AG09309 (cell line): ENCODE measurements at regions not wholly inside any gene's neighbourhood (a gene's known extent, or its start where the extent isn't known, plus 50 kb on each side); places are given as distances from the start of the nearest gene placed in this dataset.
"Not testable (repeated sequence)": the region's sequence is repeated elsewhere in the genome, so short reads cannot be mapped to it uniquely, and the experiment has no call there.

Experiments
- DNase-seq: peaks from one replicate; pipeline ENCODE4 v3.0.0-alpha.2; 2010; ENCODE audit warnings: low read depth
- H3K4me3 ChIP-seq: 2 replicates; pipeline ENCODE4 v1.5.1; 2011; ENCODE audit warnings: mild to moderate bottlenecking, low read depth, low read length, moderate library complexity; ENCODE audit not compliant: control insufficient read depth
- TF ChIP-seq, protein P1 (sequence below): IDR thresholded peaks from 2 replicates; pipeline ENCODE4 v1.5.1; 2011; ENCODE audit warnings: mild to moderate bottlenecking, low read depth, low read length, inconsistent platforms; ENCODE audit not compliant: insufficient read depth, control insufficient read depth; ENCODE audit errors: missing control alignments

- TF ChIP-seq, protein P1, sequence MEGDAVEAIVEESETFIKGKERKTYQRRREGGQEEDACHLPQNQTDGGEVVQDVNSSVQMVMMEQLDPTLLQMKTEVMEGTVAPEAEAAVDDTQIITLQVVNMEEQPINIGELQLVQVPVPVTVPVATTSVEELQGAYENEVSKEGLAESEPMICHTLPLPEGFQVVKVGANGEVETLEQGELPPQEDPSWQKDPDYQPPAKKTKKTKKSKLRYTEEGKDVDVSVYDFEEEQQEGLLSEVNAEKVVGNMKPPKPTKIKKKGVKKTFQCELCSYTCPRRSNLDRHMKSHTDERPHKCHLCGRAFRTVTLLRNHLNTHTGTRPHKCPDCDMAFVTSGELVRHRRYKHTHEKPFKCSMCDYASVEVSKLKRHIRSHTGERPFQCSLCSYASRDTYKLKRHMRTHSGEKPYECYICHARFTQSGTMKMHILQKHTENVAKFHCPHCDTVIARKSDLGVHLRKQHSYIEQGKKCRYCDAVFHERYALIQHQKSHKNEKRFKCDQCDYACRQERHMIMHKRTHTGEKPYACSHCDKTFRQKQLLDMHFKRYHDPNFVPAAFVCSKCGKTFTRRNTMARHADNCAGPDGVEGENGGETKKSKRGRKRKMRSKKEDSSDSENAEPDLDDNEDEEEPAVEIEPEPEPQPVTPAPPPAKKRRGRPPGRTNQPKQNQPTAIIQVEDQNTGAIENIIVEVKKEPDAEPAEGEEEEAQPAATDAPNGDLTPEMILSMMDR, result no peak
- no peak overlapping the region for H3K4me3 ChIP-seq
- no peak for DNase-seq
Measured at GRCh38 chr12:96085475-96085874, 50.1 kb upstream of the LTA4H start.

GRCh38 chr12:96086190-96086589 lies 50.8 kb upstream of the LTA4H start:
- DNase-seq, H3K4me3 ChIP-seq: not testable (repeated sequence)

GRCh38 chr12:96091833-96092232 lies 56.4 kb upstream of the LTA4H start:
- TF ChIP-seq, protein P1, result peak; percentile 6
- no peak overlapping the region for H3K4me3 ChIP-seq
- DNase-seq, result no peak

DNA sequence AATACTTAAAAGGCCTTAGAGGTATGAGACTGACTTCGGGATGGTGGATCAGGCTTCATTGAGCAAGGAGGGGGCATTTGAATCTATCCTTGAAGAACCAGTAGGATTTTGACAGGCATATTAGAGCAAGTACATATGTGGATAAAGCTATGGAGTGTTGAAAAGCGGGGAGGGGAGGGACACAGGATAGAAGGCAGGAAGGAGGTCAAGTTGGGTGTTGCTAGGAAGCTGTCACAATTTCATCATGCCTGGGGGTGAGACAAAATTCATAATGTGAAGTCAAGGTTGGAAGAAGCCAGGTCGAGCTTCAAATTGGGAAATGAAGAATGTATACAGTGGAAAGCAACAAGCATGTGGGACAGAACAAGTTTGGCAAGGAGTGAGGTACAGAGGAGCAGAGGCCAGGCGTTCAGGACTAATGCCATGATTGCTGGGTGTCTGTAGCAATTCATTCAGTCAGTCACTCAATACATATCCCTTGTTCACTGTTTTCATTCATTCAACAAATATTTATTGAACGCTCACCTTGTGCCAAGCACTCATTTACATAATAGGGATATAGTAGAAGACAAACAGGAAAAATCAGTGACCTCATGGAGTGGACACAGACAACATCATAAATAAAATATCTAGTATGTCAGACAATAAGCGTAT lies 58.3 kb upstream of the LTA4H start:
- TF ChIP-seq, protein P1, result no peak
- no peak overlapping the region for H3K4me3 ChIP-seq
- no peak for DNase-seq

DNA sequence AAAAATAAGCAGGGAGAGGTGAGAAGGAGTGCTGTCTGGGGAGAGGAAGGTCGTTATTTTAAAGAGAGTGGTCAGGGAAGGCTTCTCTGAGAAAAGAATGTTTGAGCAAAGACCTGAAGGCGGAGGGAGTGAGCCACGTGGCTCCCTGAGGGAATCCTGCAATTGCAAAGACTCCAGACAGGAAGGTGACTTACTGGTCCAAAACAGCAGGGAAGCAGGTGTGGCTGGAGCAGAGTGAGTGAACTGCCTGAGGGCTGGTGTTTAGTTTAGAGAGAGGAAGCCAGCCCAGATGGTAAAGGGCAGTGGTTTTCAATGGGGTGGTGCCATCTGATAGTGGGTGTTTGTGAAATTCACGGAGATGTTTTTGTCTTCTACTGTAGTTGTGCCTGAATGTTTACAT lies 58.8 kb upstream of the LTA4H start:
- TF ChIP-seq, protein P1, result no peak
- no peak for DNase-seq

DNA sequence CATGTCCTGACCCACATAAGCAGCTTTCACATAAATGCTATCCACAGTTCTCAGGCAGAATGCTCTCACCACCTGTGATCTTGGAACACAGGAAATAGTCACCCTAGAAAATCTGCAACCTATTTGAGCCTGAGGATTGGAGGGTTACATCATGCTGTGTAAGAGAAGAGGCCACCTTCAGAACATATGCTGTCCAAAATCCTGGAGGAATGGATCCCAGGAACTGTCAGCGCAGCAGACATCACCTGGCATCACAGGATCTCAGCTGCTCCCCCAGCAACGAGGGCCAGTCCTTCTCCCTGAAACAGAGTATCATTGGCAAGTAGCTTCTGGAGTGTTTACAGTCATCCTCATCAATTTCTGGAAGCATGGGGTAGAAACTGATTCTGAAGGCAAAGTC lies 63.2 kb upstream of the LTA4H start:
- TF ChIP-seq, protein P1, result no peak
- no peak overlapping the region for H3K4me3 ChIP-seq
- DNase-seq, result no peak

More for the DNA sequence above, 58.8 kb upstream of the LTA4H start:
- H3K4me3 ChIP-seq, result no peak overlapping the region

GRCh38 chr12:96099421-96099820 lies 64.0 kb upstream of the LTA4H start:
- DNase-seq, result no peak
- H3K4me3 ChIP-seq, result no peak overlapping the region
- TF ChIP-seq, protein P1, result no peak
